ACC112 (cell line): ENCODE measurements at regions not wholly inside any gene's neighbourhood (a gene's known extent, or its start where the extent isn't known, plus 50 kb on each side); places are given as distances from the start of the nearest gene placed in this dataset.

Experiments
- H2AFZ ChIP-seq: fragments of 200-600 bp; sonication (generic); one replicate; pipeline ENCODE4 v1.6.0; 2017; ENCODE audit warnings: antibody characterized with exemption, low read length; ENCODE audit not compliant: unreplicated experiment
- H3K27ac ChIP-seq: fragments of 200-600 bp; sonication (generic); 2 replicates; pipeline ENCODE4 v1.5.1; 2014; ENCODE audit warnings: low read depth, mild to moderate bottlenecking, antibody characterized with exemption, low read length, moderate library complexity
- H3K27me3 ChIP-seq: fragments of 200-600 bp; sonication (generic); 2 replicates; pipeline ENCODE4 v1.6.1; 2014; ENCODE audit warnings: mild to moderate bottlenecking, antibody characterized with exemption, low read length, moderate library complexity, mixed read lengths; ENCODE audit not compliant: insufficient read depth
- H3K36me3 ChIP-seq: fragments of 200-600 bp; sonication (generic); 2 replicates; pipeline ENCODE4 v1.6.1; 2016; ENCODE audit warnings: mild to moderate bottlenecking, antibody characterized with exemption, low read length, moderate library complexity, mixed read lengths; ENCODE audit not compliant: insufficient read depth
- H3K4me1 ChIP-seq: fragments of 200-600 bp; sonication (generic); one replicate; pipeline ENCODE4 v1.6.1; 2016; ENCODE audit warnings: low read length, mixed read lengths; ENCODE audit not compliant: insufficient read depth, unreplicated experiment, control insufficient read depth
- H3K4me3 ChIP-seq: fragments of 200-600 bp; sonication (generic); 2 replicates; pipeline ENCODE4 v1.5.1; 2014; ENCODE audit warnings: mild to moderate bottlenecking, low read depth, low read length
- H3K79me2 ChIP-seq: fragments of 200-600 bp; sonication (generic); one replicate; pipeline ENCODE4 v1.6.0; 2016; ENCODE audit warnings: low read length; ENCODE audit not compliant: control insufficient read depth, unreplicated experiment, insufficient read depth

GRCh38 chr7:46454816-46455215 is 533.7 kb upstream of the IGFBP3 start:
- no peaks in the 10 kb centered on the region for H3K36me3 ChIP-seq
- no peak overlapping the region for H2AFZ ChIP-seq
- no peak overlapping the region for H3K27ac ChIP-seq
- H3K79me2 ChIP-seq = no peaks in the 10 kb centered on the region
- H3K4me1 ChIP-seq = peaks cover 21% of the 10 kb centered on the region
- no peak overlapping the region for H3K4me3 ChIP-seq
- H3K27me3 ChIP-seq = no peaks in the 10 kb centered on the region

- H3K27me3 ChIP-seq = no peaks in the 10 kb centered on the region
- H3K79me2 ChIP-seq = no peaks in the 10 kb centered on the region
- no peak overlapping the region for H2AFZ ChIP-seq
- no peak overlapping the region for H3K4me3 ChIP-seq
- H3K27ac ChIP-seq = no peak overlapping the region
- H3K4me1 ChIP-seq = peaks cover 21% of the 10 kb centered on the region
- H3K36me3 ChIP-seq = no peaks in the 10 kb centered on the region
Measured at GRCh38 chr7:46452561-46453135, 531.6 kb upstream of the IGFBP3 start.

GRCh38 chr7:46451846-46452245 is 530.8 kb upstream of the IGFBP3 start:
- Histone ChIP-seq H3K36me3 (no peaks in the 10 kb centered on the region), H2AFZ (no peak overlapping the region), H3K4me1 (peaks cover 17% of the 10 kb centered on the region), H3K4me3 (no peak overlapping the region), H3K27me3 (no peaks in the 10 kb centered on the region), H3K79me2 (no peaks in the 10 kb centered on the region), H3K27ac (no peak overlapping the region)

- Histone ChIP-seq H3K36me3 (no peaks in the 10 kb centered on the region), H3K4me3 (no peak overlapping the region), H3K4me1 (peaks cover 9% of the 10 kb centered on the region), H3K27ac (no peak overlapping the region), H3K27me3 (no peaks in the 10 kb centered on the region), H2AFZ (no peak overlapping the region), H3K79me2 (no peaks in the 10 kb centered on the region)
Measured at GRCh38 chr7:46450886-46451285, 529.8 kb upstream of the IGFBP3 start.

- H3K4me1 ChIP-seq = peaks cover 4% of the 10 kb centered on the region
- H3K36me3 ChIP-seq = no peaks in the 10 kb centered on the region
- H3K27ac ChIP-seq = no peak overlapping the region
- H3K27me3 ChIP-seq = no peaks in the 10 kb centered on the region
- no peak overlapping the region for H3K4me3 ChIP-seq
- H3K79me2 ChIP-seq = no peaks in the 10 kb centered on the region
- H2AFZ ChIP-seq = no peak overlapping the region
Measured at GRCh38 chr7:46450425-46450824, 529.4 kb upstream of the IGFBP3 start.

GRCh38 chr7:46449743-46450142 is 528.7 kb upstream of the IGFBP3 start:
- H2AFZ ChIP-seq = no peak overlapping the region
- H3K79me2 ChIP-seq = no peaks in the 10 kb centered on the region
- H3K27me3 ChIP-seq = no peaks in the 10 kb centered on the region
- H3K27ac ChIP-seq = no peak overlapping the region
- peaks cover 3% of the 10 kb centered on the region for H3K4me1 ChIP-seq
- no peaks in the 10 kb centered on the region for H3K36me3 ChIP-seq
- H3K4me3 ChIP-seq = no peak overlapping the region

GRCh38 chr7:46448478-46448877 is 527.4 kb upstream of the IGFBP3 start:
- H3K36me3 ChIP-seq = no peaks in the 10 kb centered on the region
- no peak overlapping the region for H3K27ac ChIP-seq
- H3K27me3 ChIP-seq = no peaks in the 10 kb centered on the region
- H3K4me1 ChIP-seq = peaks cover 3% of the 10 kb centered on the region
- H3K4me3 ChIP-seq = no peak overlapping the region
- H3K79me2 ChIP-seq = no peaks in the 10 kb centered on the region
- H2AFZ ChIP-seq = no peak overlapping the region

GRCh38 chr7:46446151-46446550 is 525.1 kb upstream of the IGFBP3 start:
- Histone ChIP-seq H3K79me2 (no peaks in the 10 kb centered on the region), H3K27me3 (no peaks in the 10 kb centered on the region), H3K27ac (no peak overlapping the region), H3K4me1 (peaks cover 3% of the 10 kb centered on the region), H3K36me3 (no peaks in the 10 kb centered on the region), H2AFZ (no peak overlapping the region), H3K4me3 (no peak overlapping the region)

GRCh38 chr7:46444256-46444655 is 523.2 kb upstream of the IGFBP3 start:
- H3K4me3 ChIP-seq = no peak overlapping the region
- H3K4me1 ChIP-seq = no peaks in the 10 kb centered on the region
- no peaks in the 10 kb centered on the region for H3K27me3 ChIP-seq
- no peaks in the 10 kb centered on the region for H3K79me2 ChIP-seq
- H2AFZ ChIP-seq = no peak overlapping the region
- no peaks in the 10 kb centered on the region for H3K36me3 ChIP-seq
- H3K27ac ChIP-seq = no peak overlapping the region

- H3K4me1 ChIP-seq = no peaks in the 10 kb centered on the region
- H3K79me2 ChIP-seq = no peaks in the 10 kb centered on the region
- H3K4me3 ChIP-seq = no peak overlapping the region
- no peaks in the 10 kb centered on the region for H3K36me3 ChIP-seq
- H3K27me3 ChIP-seq = no peaks in the 10 kb centered on the region
- H2AFZ ChIP-seq = no peak overlapping the region
- H3K27ac ChIP-seq = no peak overlapping the region
Measured at GRCh38 chr7:46440186-46440585, 519.1 kb upstream of the IGFBP3 start.

GRCh38 chr7:46432708-46433107 is 511.6 kb upstream of the IGFBP3 start:
- Histone ChIP-seq H2AFZ (peak overlapping the region; percentile 30), H3K79me2 (no peaks in the 10 kb centered on the region), H3K36me3 (no peaks in the 10 kb centered on the region), H3K27ac (peak overlapping the region; percentile 88), H3K4me3 (no peak overlapping the region; the same call in 1 of the 2 replicates), H3K27me3 (no peaks in the 10 kb centered on the region), H3K4me1 (peaks cover 23% of the 10 kb centered on the region)
